Prostate gland (tissue), 2 donors: ENCODE measurements at regions not wholly inside any gene's neighbourhood (a gene's known extent, or its start where the extent isn't known, plus 50 kb on each side); places are given as distances from the start of the nearest gene placed in this dataset.

Source experiments
- DNase-seq: peaks from one replicate; pipeline ENCODE4 v3.0.0-alpha.2; 2019; ENCODE audit warnings: low spot score
- H3K27ac ChIP-seq, 2 donors: fragments of 200-600 bp; sonication (generic); 2 replicates each; pipeline ENCODE4 v1.5.1; 2017 to 2019
- H3K27me3 ChIP-seq: fragments of 200-600 bp; sonication (generic); replicated peaks from 2 replicates; pipeline ENCODE4 v1.5.1; 2019; ENCODE audit not compliant: insufficient read depth
- H3K36me3 ChIP-seq, 2 donors: fragments of 200-600 bp; sonication (generic); 1 replicate in 1 of 2; 2 replicates in 1 of 2; pipeline versions ENCODE4 v1.5.1 to v1.8.1; 2017 to 2019
- H3K4me1 ChIP-seq: fragments of 200-600 bp; sonication (generic); replicated peaks from 2 replicates; pipeline ENCODE4 v1.5.1; 2019
- H3K4me3 ChIP-seq, 2 donors: fragments of 200-600 bp; sonication (generic); 2 replicates each; pipeline ENCODE4 v1.5.1; 2017 to 2019
- H3K9me3 ChIP-seq: fragments of 200-600 bp; sonication (generic); 2 replicates; pipeline ENCODE4 v1.5.1; 2017
- CTCF ChIP-seq, 4 experiments: fragments of 200-600 bp in 2 of 4; fragments of 450-650 bp in 2 of 4; sonication (generic) in 2 of 4; IDR thresholded peaks; 1 replicate in 3 of 4; 2 replicates in 1 of 4; pipeline ENCODE4 v1.5.1; 2016 to 2019; ENCODE audit warnings: antibody characterized with exemption in 4 of 4, mild to moderate bottlenecking in 2 of 4, moderate library complexity in 2 of 4
- POLR2A ChIP-seq: fragments of 450-650 bp; IDR thresholded peaks from one replicate; pipeline ENCODE4 v1.6.1; 2016; ENCODE audit warnings: antibody characterized with exemption, mild to moderate bottlenecking
- POLR2AphosphoS5 ChIP-seq: sonication (generic); formaldehyde crosslinking; IDR thresholded peaks from one replicate; pipeline ENCODE4 v1.6.1; 2017; ENCODE audit warnings: antibody characterized with exemption
- WGBS: methylation state at CpG from one replicate; pipeline ENCODE4 v1.1.5; 2018; 5-methylcytosine and 5-hydroxymethylcytosine counted together
- intact Hi-C: fragments of 100-400 bp; cut with DNase I; formaldehyde crosslinking; loops from one replicate; pipeline ENCODE4 v1.14.2; 2022

DNA sequence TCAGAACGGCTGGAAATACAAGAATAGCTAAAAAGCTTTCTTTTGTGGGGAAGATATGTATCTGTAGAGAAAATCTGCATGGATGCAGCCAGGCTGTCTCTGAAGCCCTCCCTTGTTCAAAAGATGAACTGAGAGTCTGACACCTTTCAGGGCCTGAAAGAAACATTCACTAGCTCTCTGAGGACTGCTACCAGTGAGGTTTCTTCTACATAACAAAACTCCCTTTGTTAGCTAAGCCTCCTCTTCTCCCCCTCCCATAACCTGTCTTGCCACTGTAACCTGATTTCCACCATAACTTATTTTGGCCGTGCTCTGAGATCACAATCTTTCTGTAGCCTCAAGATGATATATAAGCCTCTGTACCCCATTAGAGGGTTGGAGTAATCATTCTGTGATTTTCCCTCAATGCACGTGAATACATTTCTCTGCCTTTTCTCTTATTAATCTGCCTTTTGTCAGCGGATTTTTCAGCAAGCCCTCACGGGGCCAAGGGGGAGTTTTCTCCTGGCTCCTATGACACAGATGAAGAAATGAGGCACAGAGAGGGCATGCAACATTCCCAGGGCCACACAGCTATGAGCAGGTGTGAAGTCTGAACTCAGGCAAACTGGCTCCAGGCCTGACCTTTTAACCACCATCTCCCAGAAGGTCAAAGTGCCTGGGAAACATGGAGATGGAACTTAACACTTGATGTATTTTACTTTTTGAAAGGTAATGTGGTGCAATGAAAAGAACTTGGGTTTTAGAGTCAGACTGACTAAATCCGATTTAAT is 161.6 kb upstream of the PRDX4 start:
- no peak overlapping the region for H3K4me3 ChIP-seq
- peak overlapping the region; percentile 49 to 66 for H3K27ac ChIP-seq
- DNase-seq, result peak; percentile 15
- TF ChIP-seq POLR2A, result no peak
- no peak for TF ChIP-seq CTCF (IDR thresholded peaks at IDR 0.05)
- no peaks in the 10 kb centered on the region for H3K36me3 ChIP-seq
- 53% methylated on average over 6 of the region's 6 CpGs for WGBS
- H3K27me3 ChIP-seq, result no peaks in the 10 kb centered on the region
- no peaks in the 10 kb centered on the region for H3K9me3 ChIP-seq
- H3K4me1 ChIP-seq, result no peaks in the 10 kb centered on the region
- intact Hi-C loops, result no loop called here

DNA sequence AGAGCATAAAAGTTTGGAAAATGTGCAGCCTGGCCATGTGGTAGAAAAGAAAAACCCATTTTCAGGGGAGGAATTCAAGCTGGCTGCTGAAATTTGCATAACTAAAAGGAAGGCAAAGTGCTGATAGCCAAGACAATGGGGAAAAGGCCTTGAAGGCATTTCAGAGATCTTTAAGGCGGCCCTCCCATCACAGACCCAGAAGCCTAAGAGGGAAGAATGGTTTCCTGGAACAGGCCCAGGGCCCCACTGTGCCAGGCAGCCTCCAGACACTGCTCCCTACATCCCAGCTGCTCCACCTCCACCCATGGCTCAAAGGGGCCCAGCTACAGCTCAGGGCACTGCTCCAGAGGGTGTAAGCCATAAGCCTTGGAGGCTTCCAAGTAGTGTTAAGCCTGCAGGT is 158.0 kb upstream of the PRDX4 start:
- TF ChIP-seq CTCF (IDR thresholded peaks at IDR 0.05), result no peak
- no peak for TF ChIP-seq POLR2AphosphoS5
- no peak for DNase-seq
- no peaks in the 10 kb centered on the region for H3K4me1 ChIP-seq
- WGBS, result 86% methylated on average over 1 of the region's 1 CpG
- no peaks in the 10 kb centered on the region for H3K9me3 ChIP-seq
- H3K4me3 ChIP-seq, result no peak overlapping the region
- intact Hi-C loops, result no loop called here
- no peak overlapping the region for H3K27ac ChIP-seq
- no peaks in the 10 kb centered on the region for H3K36me3 ChIP-seq
- H3K27me3 ChIP-seq, result no peaks in the 10 kb centered on the region

DNA sequence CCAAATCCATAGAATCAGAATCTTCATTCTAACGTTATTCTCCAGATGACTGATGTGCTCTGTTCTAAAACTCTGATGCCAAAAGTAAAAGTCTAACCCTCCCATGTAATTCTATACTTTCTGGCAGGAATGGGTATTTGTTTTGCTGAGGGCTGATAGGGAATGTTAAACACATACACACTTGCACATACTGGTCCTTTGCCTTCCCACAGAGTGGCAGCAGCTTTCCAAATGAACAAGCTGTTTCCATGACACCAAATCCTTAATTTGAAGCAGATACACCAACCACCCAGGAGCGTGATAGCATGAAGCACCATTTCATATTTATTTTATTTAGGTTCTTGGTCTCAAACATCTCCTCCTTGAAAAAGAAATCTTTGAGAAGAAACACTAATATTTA is 155.5 kb upstream of the PRDX4 start:
- H3K4me1 ChIP-seq, result no peaks in the 10 kb centered on the region
- no peaks in the 10 kb centered on the region for H3K27me3 ChIP-seq
- no peak overlapping the region for H3K27ac ChIP-seq
- intact Hi-C loops, result no loop called here
- no peaks in the 10 kb centered on the region for H3K9me3 ChIP-seq
- DNase-seq, result no peak
- H3K4me3 ChIP-seq, result no peak overlapping the region
- H3K36me3 ChIP-seq, result no peaks in the 10 kb centered on the region
- WGBS, result 21% methylated on average over 2 of the region's 2 CpGs
- TF ChIP-seq POLR2AphosphoS5 (no peak), CTCF (IDR thresholded peaks at IDR 0.05) (no peak), POLR2A (no peak)

- no peaks in the 10 kb centered on the region for H3K36me3 ChIP-seq
- H3K9me3 ChIP-seq, result no peaks in the 10 kb centered on the region
- no peak for DNase-seq
- TF ChIP-seq POLR2A, result no peak
- no peak for TF ChIP-seq CTCF (IDR thresholded peaks at IDR 0.05)
- TF ChIP-seq POLR2AphosphoS5, result no peak
- intact Hi-C loops, result no loop called here
- 34% methylated on average over 2 of the region's 2 CpGs for WGBS
- no peaks in the 10 kb centered on the region for H3K4me1 ChIP-seq
- H3K27me3 ChIP-seq, result no peaks in the 10 kb centered on the region
- no peak overlapping the region for H3K4me3 ChIP-seq
- no peak overlapping the region for H3K27ac ChIP-seq
Measured at GRCh38 chrX:23513121-23513520, 154.2 kb upstream of the PRDX4 start.

GRCh38 chrX:23514082-23514481 is 153.2 kb upstream of the PRDX4 start:
- Histone ChIP-seq H3K4me3 (no peak overlapping the region), H3K9me3 (no peaks in the 10 kb centered on the region), H3K27me3 (no peaks in the 10 kb centered on the region), H3K4me1 (no peaks in the 10 kb centered on the region), H3K27ac (no peak overlapping the region), H3K36me3 (no peaks in the 10 kb centered on the region)
- DNase-seq, result no peak
- intact Hi-C loops, result no loop called here
- 83% methylated on average over 2 of the region's 2 CpGs for WGBS
- TF ChIP-seq POLR2A, result no peak
